LNCaP clone FGC (cell line): ENCODE measurements at regions not wholly inside any gene's neighbourhood (a gene's known extent, or its start where the extent isn't known, plus 50 kb on each side); places are given as distances from the start of the nearest gene placed in this dataset.
"Not testable (repeated sequence)": the region's sequence is repeated elsewhere in the genome, so short reads cannot be mapped to it uniquely, and the experiment has no call there.

Source experiments
- DNase-seq: peaks from one replicate; pipeline ENCODE4 v3.0.0-alpha.2; 2011; ENCODE audit warnings: low read depth
- H3K4me3 ChIP-seq: 2 replicates; pipeline ENCODE4 v1.5.1; 2011; ENCODE audit warnings: mild to moderate bottlenecking, low read depth, low read length, control low read depth
- CTCF ChIP-seq: IDR thresholded peaks from 2 replicates; pipeline ENCODE4 v1.5.1; 2012; ENCODE audit warnings: mild to moderate bottlenecking; ENCODE audit not compliant: control insufficient read depth, insufficient read depth; ENCODE audit errors: extremely low read depth

- TF ChIP-seq CTCF, result no peak
- DNase-seq, result no peak
- no peak overlapping the region for H3K4me3 ChIP-seq
Observed at GRCh38 chr20:41701588-41702348, 83.6 kb upstream of the CHD6 start.

- DNase-seq, H3K4me3 ChIP-seq: not testable (repeated sequence)
Observed at GRCh38 chr20:41699673-41700072, 81.5 kb upstream of the CHD6 start.

- TF ChIP-seq CTCF, result peak; percentile 75
- no peak overlapping the region for H3K4me3 ChIP-seq
- no peak for DNase-seq
Observed at GRCh38 chr20:41697861-41698559, 79.8 kb upstream of the CHD6 start.

GRCh38 chr20:41696428-41696827, 78.3 kb upstream of the CHD6 start:
- no peak for TF ChIP-seq CTCF
- DNase-seq, result no peak
- no peak overlapping the region for H3K4me3 ChIP-seq

- DNase-seq, result no peak
- TF ChIP-seq CTCF, result no peak
- H3K4me3 ChIP-seq, result peak overlapping the region; percentile 68
Observed at GRCh38 chr20:41694796-41695195, 76.6 kb upstream of the CHD6 start.

- peak; percentile 91 for DNase-seq
- TF ChIP-seq CTCF, result peak; percentile 36
- H3K4me3 ChIP-seq, result peak overlapping the region; percentile 68
Observed at GRCh38 chr20:41693136-41693979, 75.2 kb upstream of the CHD6 start.
